ENCODE measurements at regions not wholly inside any gene's neighbourhood (a gene's known extent, or its start where the extent isn't known, plus 50 kb on each side); places are given as distances from the start of the nearest gene placed in this dataset.

GRCh38 chr7:69335331-69335730 is 262.9 kb upstream of the AUTS2 start:
- ATAC-seq (replicated peaks in 1 of 4): no peak
- Histone ChIP-seq H3K4me3 (ENCODE audit: control insufficient read depth in 1 of 2, extremely low read depth in 1 of 2, low read length in 1 of 2) (no peak overlapping the region), H3K9me3 (no peaks in the 10 kb centered on the region), H3K27ac (ENCODE audit: low read length) (no peak overlapping the region), H3K4me1 (ENCODE audit: control insufficient read depth in 1 of 2, extremely low read depth in 1 of 2, insufficient read depth in 2 of 2, low read length in 2 of 2) (no peaks in the 10 kb centered on the region), H3K36me3 (ENCODE audit: control insufficient read depth in 2 of 2, extremely low read depth in 1 of 2, insufficient read depth in 1 of 2, low read length in 1 of 2) (no peaks in the 10 kb centered on the region), H3K27me3 (replicated peaks in 1 of 2; ENCODE audit: control insufficient read depth in 2 of 2, extremely low read depth in 1 of 2, insufficient read depth in 2 of 2, low read length in 1 of 2) (no peaks in the 10 kb centered on the region)
- Mint-ChIP-seq H3K27ac (no peak overlapping the region), H3K36me3 (no peaks in the 10 kb centered on the region), H3K9me3 (peaks cover 8 to 18% (median 9%) of the 10 kb centered on the region in 3 donors), H3K4me1 (no peaks in the 10 kb centered on the region), H3K4me3 (no peak overlapping the region), H3K27me3 (peaks cover 0 to 5% of the 10 kb centered on the region in 2 donors)
- no peak for DNase-seq
- CTCF ChIA-PET: no interaction called here
- POLR2A ChIA-PET: no interaction called here
- WGBS (ENCODE audit: insufficient coverage): 97% methylated on average over 5 of the region's 8 CpGs

DNA sequence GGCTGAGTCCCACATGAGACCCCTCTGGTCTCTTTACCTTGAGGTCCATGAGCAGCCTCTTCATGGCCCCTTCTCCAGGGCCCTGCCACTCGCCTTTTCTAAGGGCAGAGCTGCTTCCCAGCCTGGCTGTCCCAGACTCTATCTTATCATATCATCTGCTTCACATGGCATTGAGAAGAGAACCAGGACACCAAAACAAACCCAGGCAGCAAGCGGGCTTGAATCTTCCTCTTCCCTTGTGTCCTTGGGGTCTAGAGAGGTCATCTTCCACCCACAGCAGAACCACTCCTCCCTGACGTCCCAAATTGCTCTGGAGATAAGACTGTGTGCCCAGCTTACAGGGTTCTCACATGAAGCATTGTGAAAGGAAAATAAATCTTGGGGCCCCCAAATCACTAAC is 261.3 kb upstream of the AUTS2 start:
- no peaks in the 10 kb centered on the region for H3K4me1 ChIP-seq (ENCODE audit: control insufficient read depth in 1 of 2, extremely low read depth in 1 of 2, insufficient read depth in 2 of 2, low read length in 2 of 2)
- Mint-ChIP-seq H3K9me3 (peaks cover 3 to 15% (median 4%) of the 10 kb centered on the region in 3 donors), H3K4me1 (no peaks in the 10 kb centered on the region), H3K27ac (no peak overlapping the region), H3K36me3 (no peaks in the 10 kb centered on the region), H3K27me3 (peaks cover 0 to 5% of the 10 kb centered on the region in 2 donors), H3K4me3 (no peak overlapping the region)
- no peaks in the 10 kb centered on the region for H3K36me3 ChIP-seq (ENCODE audit: control insufficient read depth in 2 of 2, extremely low read depth in 1 of 2, insufficient read depth in 1 of 2, low read length in 1 of 2)
- 17% methylated on average over 1 of the region's 3 CpGs for WGBS (ENCODE audit: insufficient coverage)
- no peak overlapping the region for H3K27ac ChIP-seq (ENCODE audit: low read length)
- H3K27me3 ChIP-seq (replicated peaks in 1 of 2; ENCODE audit: control insufficient read depth in 2 of 2, extremely low read depth in 1 of 2, insufficient read depth in 2 of 2, low read length in 1 of 2): no peaks in the 10 kb centered on the region
- DNase-seq (no peak), ATAC-seq (replicated peaks in 1 of 4) (no peak)
- H3K4me3 ChIP-seq (ENCODE audit: control insufficient read depth in 1 of 2, extremely low read depth in 1 of 2, low read length in 1 of 2): no peak overlapping the region
- no peaks in the 10 kb centered on the region for H3K9me3 ChIP-seq
- ChIA-PET CTCF (no interaction called here), POLR2A (no interaction called here)

GRCh38 chr7:69338144-69338543 is 260.1 kb upstream of the AUTS2 start:
- no peak for DNase-seq
- Mint-ChIP-seq H3K27me3 (peaks cover 0 to 5% of the 10 kb centered on the region in 2 donors), H3K36me3 (no peaks in the 10 kb centered on the region), H3K4me1 (no peaks in the 10 kb centered on the region), H3K27ac (no peak overlapping the region), H3K9me3 (peaks cover 3 to 15% (median 4%) of the 10 kb centered on the region in 3 donors), H3K4me3 (no peak overlapping the region)
- CTCF ChIA-PET: interaction anchor here in 1 of 2 donors (0.7 kb wide), 1 partner anchor 1240 kb away, joined by 3 read pairs; no protein-coding TSS in a partner anchor
- Histone ChIP-seq H3K27ac (ENCODE audit: low read length) (no peak overlapping the region), H3K36me3 (ENCODE audit: control insufficient read depth in 2 of 2, extremely low read depth in 1 of 2, insufficient read depth in 1 of 2, low read length in 1 of 2) (no peaks in the 10 kb centered on the region), H3K9me3 (no peaks in the 10 kb centered on the region), H3K27me3 (replicated peaks in 1 of 2; ENCODE audit: control insufficient read depth in 2 of 2, extremely low read depth in 1 of 2, insufficient read depth in 2 of 2, low read length in 1 of 2) (no peaks in the 10 kb centered on the region), H3K4me3 (ENCODE audit: control insufficient read depth in 1 of 2, extremely low read depth in 1 of 2, low read length in 1 of 2) (no peak overlapping the region), H3K4me1 (ENCODE audit: control insufficient read depth in 1 of 2, extremely low read depth in 1 of 2, insufficient read depth in 2 of 2, low read length in 2 of 2) (no peaks in the 10 kb centered on the region)
- ATAC-seq (replicated peaks in 1 of 4): no peak
- POLR2A ChIA-PET: interaction anchor here in 1 of 2 donors (0.7 kb wide), 1 partner anchor 329 kb away, joined by 3 read pairs; no protein-coding TSS in a partner anchor
- 17% methylated on average over 3 of the region's 8 CpGs for WGBS (ENCODE audit: insufficient coverage)

DNA sequence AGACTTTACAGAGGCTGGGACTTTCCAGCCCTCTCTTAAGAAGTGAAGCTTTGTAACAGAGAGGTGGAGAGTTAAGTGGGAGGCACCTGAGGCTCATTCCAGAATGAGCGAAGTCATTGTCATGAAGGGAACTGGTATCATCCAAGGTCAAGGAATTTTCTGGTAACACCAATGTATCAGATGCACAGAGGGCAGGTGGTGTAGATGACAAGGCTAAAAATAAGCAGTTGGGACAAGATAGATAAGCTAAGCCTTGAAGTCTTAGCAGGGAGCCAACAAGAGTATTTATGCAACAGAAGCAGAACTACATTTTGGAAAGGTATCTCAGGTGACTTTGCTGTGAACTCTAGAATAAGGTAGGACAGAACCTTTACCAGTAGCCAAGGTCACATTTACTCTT is 257.0 kb upstream of the AUTS2 start:
- no peaks in the 10 kb centered on the region for H3K4me1 Mint-ChIP-seq
- no peak for DNase-seq
- Histone ChIP-seq H3K36me3 (ENCODE audit: control insufficient read depth in 2 of 2, extremely low read depth in 1 of 2, insufficient read depth in 1 of 2, low read length in 1 of 2) (no peaks in the 10 kb centered on the region), H3K9me3 (no peaks in the 10 kb centered on the region), H3K27me3 (replicated peaks in 1 of 2; ENCODE audit: control insufficient read depth in 2 of 2, extremely low read depth in 1 of 2, insufficient read depth in 2 of 2, low read length in 1 of 2) (no peaks in the 10 kb centered on the region), H3K4me1 (ENCODE audit: control insufficient read depth in 1 of 2, extremely low read depth in 1 of 2, insufficient read depth in 2 of 2, low read length in 2 of 2) (no peaks in the 10 kb centered on the region), H3K27ac (ENCODE audit: low read length) (no peak overlapping the region), H3K4me3 (ENCODE audit: control insufficient read depth in 1 of 2, extremely low read depth in 1 of 2, low read length in 1 of 2) (no peak overlapping the region)
- no peak for ATAC-seq (replicated peaks in 1 of 4)
- no peak overlapping the region for H3K27ac Mint-ChIP-seq
- H3K9me3 Mint-ChIP-seq: peaks cover 3 to 19% (median 8%) of the 10 kb centered on the region in 3 donors
- ChIA-PET CTCF (no interaction called here), POLR2A (no interaction called here)
- H3K27me3 Mint-ChIP-seq: peaks cover 0 to 5% of the 10 kb centered on the region in 2 donors
- WGBS (ENCODE audit: insufficient coverage): 100% methylated on average over 1 of the region's 1 CpG
- H3K36me3 Mint-ChIP-seq: no peaks in the 10 kb centered on the region
- no peak overlapping the region for H3K4me3 Mint-ChIP-seq

- ATAC-seq (replicated peaks in 1 of 4) (no peak), DNase-seq (no peak)
- ChIA-PET POLR2A (no interaction called here), CTCF (no interaction called here)
- no peaks in the 10 kb centered on the region for H3K27me3 ChIP-seq (replicated peaks in 1 of 2; ENCODE audit: control insufficient read depth in 2 of 2, extremely low read depth in 1 of 2, insufficient read depth in 2 of 2, low read length in 1 of 2)
- Mint-ChIP-seq H3K27ac (no peak overlapping the region), H3K36me3 (no peaks in the 10 kb centered on the region), H3K27me3 (peaks cover 0 to 5% of the 10 kb centered on the region in 2 donors), H3K4me1 (no peaks in the 10 kb centered on the region), H3K4me3 (no peak overlapping the region), H3K9me3 (peaks cover 3 to 24% (median 8%) of the 10 kb centered on the region in 3 donors)
- no peaks in the 10 kb centered on the region for H3K4me1 ChIP-seq (ENCODE audit: control insufficient read depth in 1 of 2, extremely low read depth in 1 of 2, insufficient read depth in 2 of 2, low read length in 2 of 2)
- no peak overlapping the region for H3K4me3 ChIP-seq (ENCODE audit: control insufficient read depth in 1 of 2, extremely low read depth in 1 of 2, low read length in 1 of 2)
- H3K27ac ChIP-seq (ENCODE audit: low read length): no peak overlapping the region
- H3K9me3 ChIP-seq: no peaks in the 10 kb centered on the region
- 79% methylated on average over 6 of the region's 10 CpGs for WGBS (ENCODE audit: insufficient coverage)
- no peaks in the 10 kb centered on the region for H3K36me3 ChIP-seq (ENCODE audit: control insufficient read depth in 2 of 2, extremely low read depth in 1 of 2, insufficient read depth in 1 of 2, low read length in 1 of 2)
These were observed 256.0 kb upstream of the AUTS2 start for GRCh38 chr7:69342154-69342884.

GRCh38 chr7:69349291-69349690 is 249.0 kb upstream of the AUTS2 start:
- no peak overlapping the region for H3K27ac Mint-ChIP-seq
- no peaks in the 10 kb centered on the region for H3K9me3 ChIP-seq
- no peaks in the 10 kb centered on the region for H3K4me1 ChIP-seq (ENCODE audit: control insufficient read depth in 1 of 2, extremely low read depth in 1 of 2, insufficient read depth in 2 of 2, low read length in 2 of 2)
- ChIA-PET POLR2A (no interaction called here), CTCF (no interaction called here)
- WGBS (ENCODE audit: insufficient coverage): no CpG with 5 or more reads among the region's 3 CpGs
- no peak overlapping the region for H3K4me3 Mint-ChIP-seq
- H3K36me3 ChIP-seq (ENCODE audit: control insufficient read depth in 2 of 2, extremely low read depth in 1 of 2, insufficient read depth in 1 of 2, low read length in 1 of 2): no peaks in the 10 kb centered on the region
- no peaks in the 10 kb centered on the region for H3K27me3 ChIP-seq (replicated peaks in 1 of 2; ENCODE audit: control insufficient read depth in 2 of 2, extremely low read depth in 1 of 2, insufficient read depth in 2 of 2, low read length in 1 of 2)
- no peaks in the 10 kb centered on the region for H3K36me3 Mint-ChIP-seq
- peaks cover 2 to 17% (median 5%) of the 10 kb centered on the region in 3 donors for H3K9me3 Mint-ChIP-seq
- ATAC-seq (replicated peaks in 1 of 4): no peak
- no peak overlapping the region for H3K27ac ChIP-seq (ENCODE audit: low read length)
- H3K27me3 Mint-ChIP-seq: no peaks in the 10 kb centered on the region
- no peak for DNase-seq
- H3K4me3 ChIP-seq (ENCODE audit: control insufficient read depth in 1 of 2, extremely low read depth in 1 of 2, low read length in 1 of 2): no peak overlapping the region
- no peaks in the 10 kb centered on the region for H3K4me1 Mint-ChIP-seq
